Astrocyte (in vitro differentiated cells and primary cell): ENCODE measurements at regions not wholly inside any gene's neighbourhood (a gene's known extent, or its start where the extent isn't known, plus 50 kb on each side); places are given as distances from the start of the nearest gene placed in this dataset.

Experiments
- CTCF ChIP-seq: IDR thresholded peaks from 2 replicates; pipeline ENCODE4 v1.5.1; 2011; ENCODE audit warnings: low read depth, mild to moderate bottlenecking, inconsistent platforms, low read length, moderate library complexity; ENCODE audit not compliant: insufficient read depth
- EZH2 ChIP-seq: IDR thresholded peaks from 2 replicates; pipeline ENCODE4 v1.6.1; 2012; ENCODE audit warnings: mild to moderate bottlenecking, low read length, inconsistent platforms; ENCODE audit not compliant: insufficient read depth

GRCh38 chr1:229186373-229187056 is 84.4 kb upstream of the RAB4A start:
- TF ChIP-seq CTCF (no peak), EZH2 (no peak)
